DND-41 (cell line): ENCODE measurements at regions not wholly inside any gene's neighbourhood (a gene's known extent, or its start where the extent isn't known, plus 50 kb on each side); places are given as distances from the start of the nearest gene placed in this dataset.

Experiments used
- EZH2 ChIP-seq: IDR thresholded peaks from 3 replicates; pipeline ENCODE4 v1.6.1; 2012; ENCODE audit warnings: borderline replicate concordance, low read depth, mild to moderate bottlenecking, moderate library complexity, low read length, inconsistent platforms; ENCODE audit not compliant: severe bottlenecking
- TF ChIP-seq, protein P1 (sequence below): IDR thresholded peaks from 2 replicates; pipeline ENCODE4 v1.5.1; 2012; ENCODE audit warnings: borderline replicate concordance, low read length, moderate library complexity, mild to moderate bottlenecking; ENCODE audit not compliant: poor library complexity, severe bottlenecking; ENCODE audit errors: extremely low read depth

DNA sequence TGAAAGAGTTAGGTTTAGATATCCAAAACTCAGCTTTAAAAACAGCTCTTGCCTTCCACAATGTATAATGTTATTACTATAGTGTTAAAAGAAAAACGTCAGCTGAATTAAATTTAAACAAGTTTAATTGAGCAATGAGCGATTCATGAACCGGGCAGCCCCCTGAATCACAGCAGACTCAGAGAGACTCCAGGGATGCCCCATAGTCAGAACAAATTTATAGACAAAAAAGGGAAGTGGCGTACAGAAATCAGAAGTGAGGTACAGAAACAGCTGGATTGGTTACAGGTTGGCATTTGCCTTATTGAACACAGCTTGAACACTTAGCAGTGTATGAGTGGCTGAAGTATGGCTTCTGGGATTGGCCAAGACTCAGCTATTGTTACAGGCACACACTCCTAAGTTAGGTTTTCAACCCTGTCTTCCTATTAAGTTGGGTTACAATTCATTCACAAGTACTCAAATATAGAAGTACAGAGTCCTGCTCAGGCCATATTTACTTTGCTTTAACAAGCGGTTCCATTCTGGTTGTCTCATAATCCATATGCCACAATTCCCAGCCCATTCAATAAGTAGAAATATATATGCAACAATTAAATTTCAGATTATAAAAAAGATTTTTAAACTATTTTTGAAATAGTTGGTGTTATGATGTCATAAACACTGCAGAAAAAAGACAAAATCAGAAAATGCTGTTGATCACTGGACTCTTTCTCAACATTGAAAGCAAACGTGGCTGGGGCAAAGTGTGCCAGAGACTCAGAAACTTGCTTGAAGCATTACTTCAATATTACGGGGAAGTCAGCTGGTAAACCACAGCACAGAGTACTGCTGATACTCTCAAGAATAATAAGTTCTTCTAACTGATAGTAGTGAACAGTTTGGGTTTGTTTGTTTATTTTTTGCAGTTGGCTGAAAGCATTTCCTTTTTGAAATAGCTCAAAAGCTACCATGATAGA is 459.7 kb downstream of the RAB28 start:
- TF ChIP-seq EZH2, result no peak
- TF ChIP-seq, protein P1, sequence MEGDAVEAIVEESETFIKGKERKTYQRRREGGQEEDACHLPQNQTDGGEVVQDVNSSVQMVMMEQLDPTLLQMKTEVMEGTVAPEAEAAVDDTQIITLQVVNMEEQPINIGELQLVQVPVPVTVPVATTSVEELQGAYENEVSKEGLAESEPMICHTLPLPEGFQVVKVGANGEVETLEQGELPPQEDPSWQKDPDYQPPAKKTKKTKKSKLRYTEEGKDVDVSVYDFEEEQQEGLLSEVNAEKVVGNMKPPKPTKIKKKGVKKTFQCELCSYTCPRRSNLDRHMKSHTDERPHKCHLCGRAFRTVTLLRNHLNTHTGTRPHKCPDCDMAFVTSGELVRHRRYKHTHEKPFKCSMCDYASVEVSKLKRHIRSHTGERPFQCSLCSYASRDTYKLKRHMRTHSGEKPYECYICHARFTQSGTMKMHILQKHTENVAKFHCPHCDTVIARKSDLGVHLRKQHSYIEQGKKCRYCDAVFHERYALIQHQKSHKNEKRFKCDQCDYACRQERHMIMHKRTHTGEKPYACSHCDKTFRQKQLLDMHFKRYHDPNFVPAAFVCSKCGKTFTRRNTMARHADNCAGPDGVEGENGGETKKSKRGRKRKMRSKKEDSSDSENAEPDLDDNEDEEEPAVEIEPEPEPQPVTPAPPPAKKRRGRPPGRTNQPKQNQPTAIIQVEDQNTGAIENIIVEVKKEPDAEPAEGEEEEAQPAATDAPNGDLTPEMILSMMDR, result no peak
